ENCODE measurements at regions not wholly inside any gene's neighbourhood (a gene's known extent, or its start where the extent isn't known, plus 50 kb on each side); places are given as distances from the start of the nearest gene placed in this dataset.

GRCh38 chr12:12020762-12021161 lies 50.0 kb upstream of the BCL2L14 start:
- TF ChIP-seq CTCF (IDR thresholded peaks at IDR 0.05) (no peak), POLR2AphosphoS5 (IDR thresholded peaks at IDR 0.05) (no peak), POLR2A (IDR thresholded peaks at IDR 0.05) (no peak)

Measured in stomach (tissue), 4 donors.